HG02623 (cell line): ENCODE measurements at regions not wholly inside any gene's neighbourhood (a gene's known extent, or its start where the extent isn't known, plus 50 kb on each side); places are given as distances from the start of the nearest gene placed in this dataset.

Experiments
- ATAC-seq: cut with Tn5 transposase; IDR thresholded peaks from one replicate; pipeline ENCODE4 v1.9.1; 2021; ENCODE audit warnings: moderate library complexity; ENCODE audit not compliant: unreplicated experiment

DNA sequence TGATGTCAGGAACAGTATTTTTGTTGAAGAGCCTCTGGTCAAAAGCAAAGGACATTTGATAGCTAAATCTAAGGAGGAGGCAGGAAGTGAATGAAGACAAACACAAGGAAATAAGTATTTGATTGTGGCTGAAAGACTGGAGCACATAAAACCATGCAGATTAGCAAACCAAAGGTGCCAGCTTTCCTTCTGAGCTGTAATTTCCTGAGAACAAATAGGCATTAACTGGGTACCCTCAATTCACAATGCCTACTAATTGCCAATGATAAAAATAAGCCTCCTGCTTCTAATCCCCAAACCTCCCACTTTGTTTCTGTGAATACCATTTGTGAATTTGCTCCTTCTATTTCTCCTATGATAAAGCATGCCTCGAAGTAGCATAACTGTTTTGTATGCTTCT lies 1279.6 kb upstream of the USP15 start:
- no peak for ATAC-seq

DNA sequence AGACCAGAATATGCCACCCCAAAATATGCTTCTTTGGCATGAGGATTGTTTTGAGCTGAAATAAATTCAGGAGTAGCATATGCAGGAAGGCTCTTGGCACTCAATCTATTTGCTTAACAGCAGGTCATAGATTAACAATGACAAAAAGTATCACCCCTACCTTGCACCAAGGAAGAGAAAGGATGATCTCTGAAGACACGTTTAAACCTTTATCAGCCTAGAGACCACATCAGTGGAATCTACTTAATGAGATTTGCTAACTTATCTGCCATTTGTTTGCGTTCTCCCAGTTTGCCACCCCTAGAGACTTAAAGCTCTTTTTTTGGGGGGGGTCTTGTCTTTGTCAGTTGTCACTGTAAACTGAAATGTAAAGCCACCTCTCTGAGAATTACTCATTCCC lies 1278.7 kb upstream of the USP15 start:
- no peak for ATAC-seq

DNA sequence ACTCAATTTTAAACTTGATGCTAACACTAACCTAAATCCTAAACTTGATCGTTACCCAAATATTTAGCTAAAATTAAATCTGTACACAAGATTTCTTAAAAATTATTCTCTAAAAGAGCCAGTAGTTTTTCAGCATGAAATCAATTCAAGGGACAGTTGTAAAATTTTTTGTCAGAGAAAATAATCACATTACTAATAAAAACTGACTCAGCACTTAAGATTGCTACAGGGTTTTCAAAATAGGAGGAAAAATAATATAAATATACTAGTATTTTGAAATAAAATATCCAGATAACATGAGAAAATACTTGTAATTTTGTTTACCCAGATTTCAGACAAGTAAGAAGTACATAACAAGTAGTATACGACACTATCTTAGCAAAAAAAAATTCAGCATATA lies 1268.1 kb upstream of the USP15 start:
- ATAC-seq = no peak

DNA sequence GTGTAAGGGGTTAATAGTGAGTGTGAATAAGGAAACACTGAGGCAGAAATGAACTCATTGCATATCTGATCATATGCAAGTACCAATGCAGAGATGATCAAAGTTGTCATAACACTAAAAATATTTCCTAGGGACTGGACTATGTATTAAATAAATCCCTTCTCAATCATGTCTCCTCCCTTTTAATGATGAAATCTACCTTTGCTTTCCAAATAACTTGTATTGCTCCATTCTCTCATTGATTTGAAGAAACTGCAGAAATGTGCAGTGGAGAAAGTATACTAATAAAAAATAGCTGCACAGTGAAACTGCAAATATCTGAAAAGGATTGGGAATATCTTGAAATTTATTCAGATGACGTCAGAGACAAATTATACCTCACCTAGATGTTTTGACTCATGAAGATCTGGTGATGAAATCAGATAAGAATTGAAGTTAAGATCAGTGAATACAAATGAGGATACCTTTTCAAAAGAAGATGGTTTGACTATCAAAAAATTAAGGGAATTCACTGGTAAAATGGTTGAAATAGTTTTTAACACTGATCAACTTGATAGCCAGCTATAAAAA lies 1264.9 kb upstream of the USP15 start:
- no peak for ATAC-seq

DNA sequence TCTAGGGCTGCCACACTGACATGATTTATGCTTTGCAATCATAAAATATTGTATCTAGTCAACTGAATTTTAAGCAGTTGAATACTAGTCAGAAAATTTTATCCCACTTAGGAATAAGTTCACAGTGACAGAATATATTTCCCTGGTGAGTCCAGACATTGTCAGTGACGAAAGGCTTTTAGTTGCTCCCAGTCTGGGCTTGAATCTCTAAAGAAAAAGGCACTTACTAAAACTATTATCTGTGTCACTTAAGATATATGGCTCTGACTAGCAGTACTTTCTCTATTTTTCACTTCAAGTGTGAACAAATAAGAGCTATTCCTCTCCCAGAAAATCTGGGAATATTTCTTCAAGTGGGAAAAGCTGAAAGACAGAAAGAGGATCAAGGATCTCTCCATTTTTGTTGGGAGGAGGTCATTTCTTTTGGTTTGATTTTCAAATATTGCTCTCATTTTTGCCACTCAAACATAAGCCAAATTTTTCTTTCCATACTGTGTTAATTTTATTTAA lies 1262.3 kb upstream of the USP15 start:
- no peak for ATAC-seq

DNA sequence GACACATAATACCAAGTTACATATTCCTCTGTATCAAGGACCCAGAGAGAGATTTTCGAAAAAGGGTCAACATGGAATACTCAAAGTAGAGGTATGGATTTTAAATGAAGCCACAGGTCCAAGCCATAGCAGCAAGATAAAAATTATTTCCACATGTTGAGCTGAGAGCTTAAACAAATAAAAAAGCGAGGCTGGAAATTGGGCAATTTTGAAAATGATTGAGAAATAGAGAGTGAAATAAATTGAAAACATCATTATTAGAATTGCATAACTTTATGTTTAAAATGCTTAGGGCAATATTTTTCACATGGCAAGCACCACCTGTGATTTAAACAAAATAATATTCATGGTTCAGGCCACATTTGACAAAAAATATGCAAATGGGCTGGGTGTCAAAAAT lies 1251.0 kb upstream of the USP15 start:
- no peak for ATAC-seq

DNA sequence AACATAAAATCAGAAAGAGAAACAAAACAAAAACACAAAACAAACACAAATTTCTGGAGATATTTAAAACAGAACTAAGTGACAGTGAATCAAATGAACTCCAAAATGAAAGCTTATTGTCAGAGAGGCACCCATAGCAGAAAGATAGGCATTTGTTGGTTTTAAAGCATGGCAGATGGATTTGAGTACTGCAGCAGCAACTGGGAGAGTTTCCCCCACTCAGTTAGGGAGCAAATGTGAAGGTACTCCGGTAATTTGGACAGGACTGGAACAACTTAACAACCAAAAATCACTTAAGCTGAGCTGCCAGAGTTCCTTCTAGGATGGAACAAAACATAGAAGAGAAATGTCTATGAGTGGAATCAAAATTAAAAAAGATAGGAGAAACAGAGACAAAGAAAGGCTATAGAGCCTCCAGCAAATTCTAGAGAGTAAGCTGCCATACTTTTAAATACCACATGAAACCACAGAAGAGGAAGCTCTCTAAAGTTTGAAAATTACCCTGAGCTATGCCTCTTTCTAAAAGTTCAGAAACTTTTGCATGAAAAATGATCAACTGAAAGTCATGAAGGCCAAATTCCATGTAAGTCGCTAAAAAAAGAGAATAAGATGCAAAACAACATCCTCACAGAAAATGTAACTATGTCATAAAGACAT lies 1248.3 kb upstream of the USP15 start:
- ATAC-seq = no peak

DNA sequence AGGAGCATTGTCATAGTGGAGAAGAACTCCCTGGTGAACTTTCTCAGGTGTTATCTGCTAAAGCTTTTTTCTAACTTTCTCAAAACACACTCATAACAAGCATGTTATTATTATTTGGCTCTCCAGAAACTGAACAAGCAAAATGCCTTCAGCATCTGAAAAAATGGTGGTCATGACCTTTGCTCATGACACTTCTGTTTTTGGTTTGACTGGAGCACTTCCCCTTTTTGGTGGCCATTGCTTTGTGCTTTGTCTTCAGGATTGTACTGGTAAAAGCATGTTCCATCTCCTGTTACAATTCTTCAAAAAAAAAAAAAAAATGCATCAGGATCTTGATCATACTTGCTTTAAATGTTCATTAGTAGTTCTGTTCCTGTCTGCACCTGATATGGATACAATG lies 1241.6 kb upstream of the USP15 start:
- no peak for ATAC-seq

DNA sequence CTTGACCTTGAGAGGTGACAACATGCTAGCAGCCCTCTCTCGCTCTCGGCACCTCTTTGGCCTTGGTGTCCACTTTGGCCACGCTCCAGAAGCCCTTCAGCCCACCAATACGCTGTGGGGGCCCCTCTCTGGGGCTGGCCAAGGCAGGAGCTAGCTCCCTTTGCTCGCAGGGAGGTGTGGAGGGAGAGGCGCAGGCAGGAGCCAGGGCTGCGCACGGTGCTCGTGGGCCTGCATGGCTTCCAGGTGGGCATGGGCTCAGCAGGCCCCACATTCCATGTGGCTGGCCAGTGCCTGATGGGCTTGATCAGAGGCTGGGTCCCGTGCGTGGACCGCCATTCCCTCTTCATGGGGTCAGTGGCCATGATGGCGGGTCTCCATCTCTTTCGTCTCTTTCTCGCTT lies 1237.0 kb upstream of the USP15 start:
- no peak for ATAC-seq

DNA sequence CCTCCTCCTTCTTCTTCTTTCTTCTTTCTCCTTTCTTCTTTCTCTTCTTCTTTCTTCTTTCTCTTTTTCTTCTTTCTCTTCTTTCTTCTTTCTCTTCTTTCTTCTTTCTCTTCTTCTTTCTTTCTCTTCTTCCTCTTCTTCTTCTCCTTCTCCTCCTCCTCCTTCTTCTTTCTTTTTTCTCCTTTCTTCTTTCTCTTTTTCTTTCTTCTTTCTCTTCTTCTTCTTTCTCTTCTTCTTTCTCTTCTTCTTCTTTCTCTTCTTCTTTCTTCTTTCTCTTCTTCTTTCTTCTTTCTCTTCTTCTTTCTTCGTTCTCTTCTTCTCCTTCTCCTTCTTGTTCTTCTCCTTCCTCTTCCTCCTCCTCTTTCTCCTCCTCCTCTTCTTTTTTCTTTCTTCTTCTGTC lies 1230.7 kb upstream of the USP15 start:
- ATAC-seq = no peak

DNA sequence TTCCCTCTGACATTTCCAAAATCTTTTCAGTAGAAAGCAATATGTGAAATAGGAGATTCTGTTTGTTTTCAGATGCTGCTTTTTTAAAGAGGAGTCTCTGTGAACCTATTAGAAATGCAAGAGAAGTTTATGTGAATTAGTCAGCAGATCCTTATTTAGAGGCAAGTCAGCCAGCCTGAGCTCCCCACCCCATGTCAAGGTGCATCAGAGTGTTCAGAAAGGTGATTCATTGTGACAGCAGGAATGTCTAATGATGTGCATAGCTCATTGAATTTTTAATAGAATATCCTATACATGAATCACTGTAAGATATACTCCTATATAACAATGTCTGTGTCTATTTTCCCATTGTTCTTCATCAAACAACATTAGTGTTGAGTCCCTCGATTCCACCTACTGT lies 1222.4 kb upstream of the USP15 start:
- ATAC-seq = no peak

DNA sequence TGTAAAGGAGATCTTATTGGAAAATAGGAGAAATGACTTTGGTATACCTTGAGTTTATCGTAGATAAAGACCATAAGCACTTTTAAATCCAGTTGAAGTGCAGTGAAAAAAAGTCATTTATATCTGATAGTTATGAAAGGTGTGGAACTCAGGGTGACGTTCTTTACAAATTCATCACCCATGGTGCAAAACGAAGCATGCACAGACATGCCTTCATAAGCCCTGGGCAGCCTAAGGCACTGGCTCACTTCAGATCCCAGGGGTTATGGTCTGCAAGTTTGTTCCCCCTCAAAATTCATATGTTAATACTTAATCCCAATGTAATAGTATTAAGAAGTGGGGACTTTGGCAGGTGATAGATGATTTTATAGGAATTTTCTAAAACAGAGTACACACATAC lies 1216.4 kb upstream of the USP15 start:
- no peak for ATAC-seq

DNA sequence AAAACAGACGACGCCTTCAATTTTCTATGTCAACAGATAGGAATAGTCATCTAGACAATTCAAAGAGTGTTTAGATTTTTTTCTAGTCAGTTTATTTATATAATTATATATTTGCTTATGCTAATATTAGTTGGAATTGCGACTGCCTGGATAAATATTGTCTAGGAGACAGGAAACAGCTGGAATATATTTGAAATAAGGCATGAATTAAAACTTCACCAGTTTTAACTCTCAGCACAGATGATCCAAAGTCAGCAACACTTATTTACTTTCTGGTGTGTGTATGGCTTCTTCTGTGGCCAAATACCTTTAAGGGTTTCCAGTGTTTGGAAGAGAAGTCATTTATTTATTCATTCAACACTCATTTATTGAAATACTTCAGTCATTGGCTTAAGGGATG lies 1215.4 kb upstream of the USP15 start:
- ATAC-seq = no peak

DNA sequence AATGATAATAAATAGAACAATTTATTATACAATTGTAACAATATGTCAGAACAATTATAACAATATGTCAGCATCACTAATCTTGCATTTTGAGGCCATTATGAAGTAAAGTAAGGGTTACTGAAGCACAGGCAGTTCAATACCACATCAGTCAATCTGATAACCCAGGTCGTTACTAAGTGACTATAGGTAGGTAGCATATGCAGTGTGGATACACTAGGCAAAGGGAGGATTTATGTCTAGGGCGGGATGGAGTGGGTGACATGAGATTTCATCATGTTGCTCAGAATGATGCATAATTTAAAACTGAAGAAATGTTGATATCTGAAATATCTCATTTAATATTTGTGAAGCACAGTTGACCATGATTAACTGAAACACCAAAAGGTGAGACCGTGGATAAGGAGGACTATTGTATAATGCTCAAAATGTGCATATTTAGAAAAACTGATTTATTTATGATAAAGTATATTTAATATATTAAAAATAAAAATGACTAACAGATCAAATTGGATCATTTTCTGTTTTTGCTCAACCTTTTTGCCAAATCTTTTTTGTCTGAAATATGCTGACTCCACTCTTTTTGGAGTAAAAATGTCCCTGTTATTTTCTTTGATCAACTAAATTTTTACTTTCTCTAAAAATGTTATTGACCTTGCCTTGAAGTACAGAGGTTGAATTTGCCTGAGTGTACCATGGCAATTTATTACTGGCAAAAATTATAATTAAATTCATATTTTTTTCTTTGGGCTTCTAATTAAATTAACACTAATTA lies 1189.4 kb upstream of the USP15 start:
- no peak for ATAC-seq

DNA sequence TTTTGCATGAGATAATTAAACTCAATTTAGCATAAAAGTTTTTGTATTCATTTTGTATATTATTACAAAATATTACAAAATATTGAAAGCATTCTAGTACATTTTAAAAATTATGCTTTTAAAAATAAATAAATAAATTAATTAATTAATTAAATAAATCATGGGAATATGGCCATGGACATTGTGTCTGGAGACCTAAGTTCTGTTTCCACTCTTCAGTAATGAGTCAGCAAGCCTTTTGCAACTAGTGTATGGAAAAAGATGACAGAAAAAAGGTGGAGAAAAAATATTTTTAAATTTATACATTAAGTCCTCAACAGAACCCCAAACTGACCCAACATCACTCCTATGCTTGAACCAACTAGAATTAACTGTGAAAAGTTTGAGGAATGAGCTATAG lies 1187.5 kb upstream of the USP15 start:
- ATAC-seq = no peak

DNA sequence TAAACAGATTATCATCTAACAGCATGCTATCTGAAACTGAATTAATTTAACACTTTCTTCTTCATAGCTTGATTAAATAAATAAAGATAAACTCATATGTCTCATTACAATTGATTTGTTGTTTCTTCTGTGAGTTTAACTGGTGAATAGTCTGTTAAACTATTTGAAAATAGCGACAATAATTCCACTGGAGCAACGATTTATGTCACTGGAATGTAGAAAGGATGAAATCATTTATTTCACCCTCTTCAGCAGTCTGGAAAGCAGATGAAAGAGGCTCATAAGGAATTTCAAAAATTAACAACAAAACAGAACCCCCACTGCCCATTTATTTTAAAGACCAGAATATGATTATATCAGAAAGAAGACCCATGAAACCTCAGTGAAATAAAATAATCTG lies 1165.1 kb upstream of the USP15 start:
- no peak for ATAC-seq

DNA sequence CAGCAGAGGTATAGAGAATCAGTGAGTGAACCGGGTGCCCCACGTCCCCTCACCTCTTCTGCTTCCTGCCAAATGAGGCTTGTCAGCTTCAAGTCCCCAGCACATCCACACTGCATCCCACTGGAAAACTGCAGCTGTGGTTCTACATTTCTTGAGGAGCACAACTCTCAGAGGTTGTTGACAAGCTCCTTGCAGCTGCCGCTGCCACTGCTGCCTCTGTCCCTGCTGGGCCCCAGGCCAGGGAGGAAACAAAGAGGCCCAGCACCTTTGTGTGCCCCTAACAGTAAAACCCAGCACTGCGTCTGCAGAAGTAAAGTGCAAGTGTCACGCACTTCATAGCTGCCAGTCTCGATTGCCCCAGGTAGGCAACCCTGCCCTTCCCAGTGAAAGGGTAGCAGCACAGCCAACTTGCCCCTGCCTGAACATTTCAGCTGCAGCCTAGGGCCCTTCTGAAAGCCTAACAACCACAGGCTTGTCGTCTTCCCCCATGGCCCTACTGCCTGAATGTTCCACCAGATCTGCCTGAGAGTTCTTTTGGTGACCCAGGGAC lies 1162.1 kb upstream of the USP15 start:
- no peak for ATAC-seq

DNA sequence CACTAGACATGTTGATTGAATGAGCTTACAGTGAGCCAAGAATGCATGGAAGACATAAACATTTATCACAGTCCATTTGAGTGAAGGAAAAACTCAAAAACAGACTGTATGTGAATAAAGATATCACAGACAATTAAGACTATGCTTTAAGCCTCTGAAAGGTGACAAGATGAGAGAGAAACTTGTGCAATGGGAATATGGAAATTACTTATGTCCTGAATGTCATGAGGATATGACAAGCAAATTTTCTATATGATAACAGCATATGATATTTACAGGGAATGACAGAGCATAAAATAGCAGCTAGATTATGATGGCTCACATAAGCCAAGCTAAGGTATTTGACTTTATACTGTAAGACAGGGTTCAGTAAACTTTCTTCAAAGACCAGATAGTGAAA lies 1153.1 kb upstream of the USP15 start:
- no peak for ATAC-seq

DNA sequence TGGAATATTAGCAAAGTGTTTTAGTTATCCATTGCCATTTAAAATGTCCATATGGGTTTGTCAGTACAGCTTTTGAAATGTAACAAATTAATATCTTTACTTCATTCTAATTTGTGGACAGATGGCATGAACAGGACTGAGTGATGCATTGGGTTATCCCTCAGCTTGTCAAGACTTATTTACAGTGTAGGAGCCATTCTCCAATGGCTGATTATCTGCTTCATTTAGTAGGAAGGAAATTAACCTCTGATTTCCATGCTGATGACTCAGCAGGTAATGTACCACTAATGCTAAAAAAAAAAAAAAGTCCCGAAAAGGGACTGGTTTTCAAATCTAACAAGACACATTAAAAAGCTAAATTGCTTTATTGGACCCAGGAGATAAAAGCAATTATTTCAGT lies 1149.0 kb upstream of the USP15 start:
- ATAC-seq = no peak

DNA sequence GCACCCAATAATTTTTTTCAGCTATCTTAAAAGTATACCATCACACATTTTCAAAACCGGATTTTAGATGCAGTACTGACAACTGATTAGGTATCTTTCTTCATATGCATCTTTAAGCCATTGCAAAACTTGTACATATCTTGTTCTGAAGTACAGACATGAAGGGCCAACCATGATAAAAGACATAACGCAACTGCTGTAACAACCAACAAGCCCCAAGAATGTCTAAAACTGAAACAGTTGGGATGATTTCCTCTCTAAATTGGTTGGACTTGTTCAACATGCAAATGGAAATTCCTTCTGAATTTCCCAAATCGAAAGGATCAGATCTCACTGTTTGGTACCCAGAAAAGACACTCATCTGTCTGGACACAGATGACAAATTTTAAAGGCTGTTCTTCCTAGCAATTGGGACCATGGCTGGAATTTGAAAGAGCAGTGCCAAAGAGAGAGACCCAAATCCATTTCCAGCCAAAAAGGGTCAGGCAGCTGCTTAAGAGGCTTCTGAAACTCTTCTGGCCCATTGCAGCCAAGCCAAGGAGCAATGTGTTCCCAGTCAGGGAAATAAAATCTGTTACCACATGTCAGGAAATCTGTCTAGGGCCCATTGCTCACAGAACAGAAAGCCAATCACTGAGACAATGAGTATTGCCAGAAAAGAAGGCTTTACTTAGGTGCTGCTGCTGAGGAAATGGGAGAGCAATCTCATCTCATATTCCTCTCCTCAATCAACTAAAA lies 1122.4 kb upstream of the USP15 start:
- no peak for ATAC-seq

DNA sequence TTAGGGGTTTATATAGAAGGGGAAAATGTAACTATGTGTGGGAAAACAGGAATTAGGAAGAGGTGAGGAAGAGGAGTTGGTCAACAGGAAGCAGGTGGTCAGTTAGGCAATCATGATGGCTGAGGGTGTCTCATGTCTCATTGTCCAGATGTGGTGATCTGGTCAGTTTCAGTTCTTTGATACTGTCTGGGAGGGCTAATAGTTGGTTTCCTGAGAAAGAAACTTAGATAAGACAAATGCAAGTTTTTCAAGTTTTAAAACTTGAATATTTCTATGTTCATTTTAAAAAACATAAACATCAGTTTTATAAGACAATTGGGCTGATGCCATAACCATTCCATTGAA lies 1121.8 kb upstream of the USP15 start:
- no peak for ATAC-seq
